HG02981 (cell line): ENCODE measurements at regions not wholly inside any gene's neighbourhood (a gene's known extent, or its start where the extent isn't known, plus 50 kb on each side); places are given as distances from the start of the nearest gene placed in this dataset.

Source experiments
- ATAC-seq: cut with Tn5 transposase; IDR thresholded peaks from one replicate; pipeline ENCODE4 v1.9.1; 2021; ENCODE audit warnings: mild to moderate bottlenecking, moderate library complexity; ENCODE audit not compliant: unreplicated experiment

DNA sequence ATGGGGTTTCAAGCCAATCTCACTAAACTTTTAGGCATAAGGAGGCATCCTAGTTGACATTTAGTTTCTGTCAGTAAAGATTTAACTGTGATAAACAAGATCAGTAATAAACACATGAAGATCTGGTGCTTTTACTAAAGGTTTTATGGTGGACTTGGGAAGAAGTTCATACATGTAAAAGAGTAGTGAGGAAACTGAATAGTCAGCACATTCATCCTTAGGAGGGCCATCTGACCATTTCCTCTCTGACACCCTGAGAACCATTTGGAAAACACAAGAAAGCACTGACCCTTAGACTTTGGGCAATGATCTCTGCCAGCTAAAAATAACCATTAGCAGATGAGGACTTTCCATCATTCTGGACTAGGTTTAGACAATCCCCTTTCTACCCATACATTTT is 1040.9 kb downstream of the AGBL1 start:
- ATAC-seq: no peak

DNA sequence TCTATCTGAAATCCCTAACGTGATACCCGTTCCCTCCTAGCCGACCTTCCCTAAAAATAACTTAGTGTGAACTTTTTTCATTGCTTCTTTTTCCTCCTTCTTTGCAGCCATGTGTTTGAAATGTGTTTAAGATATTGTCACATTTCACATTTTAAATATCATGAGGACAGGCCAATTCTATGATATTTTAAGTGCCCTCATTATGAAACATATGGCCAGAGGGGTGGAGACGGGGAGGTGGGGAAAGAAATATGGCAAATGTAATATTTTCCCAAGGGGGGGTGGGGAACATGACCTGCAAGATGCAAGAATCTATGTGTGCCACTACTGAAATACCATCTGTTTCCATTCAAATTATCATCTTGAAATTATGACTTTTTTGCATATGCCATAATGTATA is 1039.2 kb downstream of the AGBL1 start:
- ATAC-seq: no peak

DNA sequence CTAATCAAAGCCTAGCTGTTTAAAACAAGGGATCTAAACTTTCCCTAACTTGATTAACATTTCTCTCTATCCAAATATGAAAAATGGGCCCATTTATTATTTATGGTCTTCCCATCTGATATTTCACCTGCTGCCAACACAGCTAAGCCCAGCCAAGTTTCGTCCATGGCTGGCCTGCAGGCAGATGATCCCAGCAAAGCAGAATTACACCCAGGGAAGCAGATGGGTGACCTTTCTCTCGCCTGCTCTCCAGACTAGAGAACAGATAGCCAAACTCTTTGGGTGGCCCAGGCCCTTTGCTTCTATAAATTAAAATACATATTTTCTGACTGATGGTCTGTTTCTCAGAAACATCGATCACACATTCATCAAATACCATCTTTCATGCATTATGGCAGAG is 1038.8 kb downstream of the AGBL1 start:
- no peak for ATAC-seq

GRCh38 chr15:87115795-87116194 is 1036.1 kb downstream of the AGBL1 start:
- no peak for ATAC-seq

- ATAC-seq: no peak
These were observed 1020.2 kb downstream of the AGBL1 start for GRCh38 chr15:87099916-87100315.

DNA sequence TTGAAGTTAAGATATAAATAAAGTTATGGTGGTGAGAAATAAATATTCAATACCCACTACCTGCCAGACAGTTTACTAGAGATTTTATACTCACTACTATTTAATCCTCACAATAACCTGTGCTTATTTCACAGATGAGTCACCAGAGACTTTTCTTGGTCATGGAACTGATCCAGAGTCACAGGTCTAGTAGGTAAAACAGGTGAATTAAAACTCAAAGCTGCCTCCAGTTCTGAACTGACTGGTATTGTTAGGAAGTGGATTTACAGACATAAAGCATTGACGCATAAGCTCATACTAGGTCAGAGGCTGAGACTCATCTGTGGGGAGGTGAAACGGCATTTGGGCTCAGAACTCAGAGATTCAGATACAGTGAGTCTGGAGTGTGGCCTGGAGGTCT is 1009.9 kb downstream of the AGBL1 start:
- ATAC-seq: no peak

DNA sequence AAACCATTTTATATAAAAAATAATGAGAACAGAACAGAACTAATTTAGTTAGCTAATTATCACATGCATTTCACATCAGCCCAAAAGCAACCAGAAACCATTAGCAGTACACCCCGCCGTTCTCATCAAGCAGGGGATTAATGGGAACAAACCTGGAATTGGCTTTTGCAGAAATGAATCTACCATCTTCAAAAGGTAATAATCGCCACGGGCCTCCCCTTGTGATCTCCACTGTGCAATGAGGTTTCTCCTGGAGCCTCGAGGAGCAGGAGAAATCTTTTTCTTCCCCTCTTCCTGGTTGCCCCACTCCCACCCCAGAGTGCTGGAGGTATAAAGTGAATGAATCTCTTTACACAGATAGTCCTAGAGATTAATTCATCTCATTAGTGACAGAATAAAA is 1003.5 kb downstream of the AGBL1 start:
- no peak for ATAC-seq

- no peak for ATAC-seq
These were observed 1002.9 kb downstream of the AGBL1 start for GRCh38 chr15:87082581-87082980.

DNA sequence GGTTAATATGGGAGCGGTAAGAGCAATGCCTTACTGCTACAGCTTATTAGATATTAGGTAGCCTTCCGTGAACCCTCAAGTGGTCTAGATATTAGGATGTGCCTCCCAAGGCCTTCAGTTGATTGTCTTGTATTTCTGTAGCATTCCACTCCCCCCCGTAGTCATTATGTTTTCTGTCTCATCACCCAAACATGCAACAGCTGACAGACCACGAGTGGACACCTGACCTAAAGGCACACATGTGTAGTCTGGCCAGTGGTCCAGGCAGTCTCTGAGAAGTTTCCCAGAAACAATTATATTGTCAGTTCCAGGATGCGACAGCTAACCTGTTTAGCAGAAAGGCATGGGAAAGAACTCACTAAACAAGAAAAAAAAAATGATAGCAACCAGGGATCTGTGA is 1000.9 kb downstream of the AGBL1 start:
- no peak for ATAC-seq
